ENCODE measurements at regions not wholly inside any gene's neighbourhood (a gene's known extent, or its start where the extent isn't known, plus 50 kb on each side); places are given as distances from the start of the nearest gene placed in this dataset.

DNA sequence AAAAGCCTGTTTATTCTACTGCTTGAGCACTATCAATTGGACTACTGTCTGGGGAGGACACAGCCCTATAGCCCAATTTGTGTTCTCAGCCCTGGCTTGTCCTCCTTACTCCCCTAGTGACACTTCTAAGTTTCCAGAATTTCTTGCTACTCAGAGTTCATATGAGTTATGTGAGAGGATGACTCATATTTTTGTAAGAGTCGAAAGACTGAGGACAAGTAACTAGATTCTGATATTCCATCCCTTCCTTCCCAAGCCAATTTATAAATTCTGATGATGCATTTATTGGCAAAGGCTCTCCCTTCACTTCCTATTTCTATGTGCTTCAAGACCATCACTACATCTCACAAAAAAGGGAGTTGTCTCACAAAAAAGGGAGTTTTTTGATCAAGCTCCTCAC, 422.2 kb upstream of the DEPDC1 start:
- TF ChIP-seq EP300 (IDR thresholded peaks at IDR 0.05) (no peak), POLR2A (IDR thresholded peaks at IDR 0.05) (no peak)
